ENCODE measurements at regions not wholly inside any gene's neighbourhood (a gene's known extent, or its start where the extent isn't known, plus 50 kb on each side); places are given as distances from the start of the nearest gene placed in this dataset.

GRCh38 chr3:113340785-113341184 lies 100.5 kb downstream of the CFAP44 start:
- H3K27me3 ChIP-seq = no peaks in the 10 kb centered on the region
- H3K9me3 ChIP-seq = peaks cover 0 to 2% (median 0%) of the 10 kb centered on the region in 4 donors
- no peaks in the 10 kb centered on the region for H3K4me1 ChIP-seq
- H3K4me3 ChIP-seq = no peak overlapping the region
- DNase-seq (ENCODE audit: low spot score in 2 of 2) = no peak
- peaks cover 0 to 42% (median 0%) of the 10 kb centered on the region in 3 donors for H3K36me3 ChIP-seq
- no peak for TF ChIP-seq CTCF (IDR thresholded peaks at IDR 0.05)
- TF ChIP-seq EP300 (IDR thresholded peaks at IDR 0.05) = no peak
- TF ChIP-seq POLR2A (IDR thresholded peaks at IDR 0.05) = no peak
- WGBS, 2 donors = 92 to 95% methylated on average over 9 of the region's 9 CpGs
- no peak overlapping the region for H3K27ac ChIP-seq

GRCh38 chr3:113339616-113340244 lies 101.6 kb downstream of the CFAP44 start:
- WGBS, 2 donors = 88% methylated on average over 9 of the region's 9 CpGs
- no peaks in the 10 kb centered on the region for H3K27me3 ChIP-seq
- H3K4me1 ChIP-seq = no peaks in the 10 kb centered on the region
- DNase-seq (ENCODE audit: low spot score in 2 of 2) = no peak
- TF ChIP-seq EP300 (IDR thresholded peaks at IDR 0.05) = no peak
- peaks cover 0 to 42% (median 0%) of the 10 kb centered on the region in 3 donors for H3K36me3 ChIP-seq
- H3K4me3 ChIP-seq = no peak overlapping the region
- H3K9me3 ChIP-seq = peaks cover 0 to 2% (median 0%) of the 10 kb centered on the region in 4 donors
- H3K27ac ChIP-seq = no peak overlapping the region

All from tibial nerve (tissue), 4 donors.